ENCODE measurements at regions not wholly inside any gene's neighbourhood (a gene's known extent, or its start where the extent isn't known, plus 50 kb on each side); places are given as distances from the start of the nearest gene placed in this dataset.

GRCh38 chrX:10795721-10796120, 175.3 kb upstream of the MID1 start:
- TF ChIP-seq EZH2phosphoT487 (IDR thresholded peaks at IDR 0.05; ENCODE audit: borderline replicate concordance, low read length): no peak
- TF ChIP-seq, protein P1, sequence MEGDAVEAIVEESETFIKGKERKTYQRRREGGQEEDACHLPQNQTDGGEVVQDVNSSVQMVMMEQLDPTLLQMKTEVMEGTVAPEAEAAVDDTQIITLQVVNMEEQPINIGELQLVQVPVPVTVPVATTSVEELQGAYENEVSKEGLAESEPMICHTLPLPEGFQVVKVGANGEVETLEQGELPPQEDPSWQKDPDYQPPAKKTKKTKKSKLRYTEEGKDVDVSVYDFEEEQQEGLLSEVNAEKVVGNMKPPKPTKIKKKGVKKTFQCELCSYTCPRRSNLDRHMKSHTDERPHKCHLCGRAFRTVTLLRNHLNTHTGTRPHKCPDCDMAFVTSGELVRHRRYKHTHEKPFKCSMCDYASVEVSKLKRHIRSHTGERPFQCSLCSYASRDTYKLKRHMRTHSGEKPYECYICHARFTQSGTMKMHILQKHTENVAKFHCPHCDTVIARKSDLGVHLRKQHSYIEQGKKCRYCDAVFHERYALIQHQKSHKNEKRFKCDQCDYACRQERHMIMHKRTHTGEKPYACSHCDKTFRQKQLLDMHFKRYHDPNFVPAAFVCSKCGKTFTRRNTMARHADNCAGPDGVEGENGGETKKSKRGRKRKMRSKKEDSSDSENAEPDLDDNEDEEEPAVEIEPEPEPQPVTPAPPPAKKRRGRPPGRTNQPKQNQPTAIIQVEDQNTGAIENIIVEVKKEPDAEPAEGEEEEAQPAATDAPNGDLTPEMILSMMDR (IDR thresholded peaks at IDR 0.05; ENCODE audit: low read depth, low read length, poor library complexity, severe bottlenecking): no peak

Measured in DOHH2 (cell line).